Uterus (tissue), 3 donors: ENCODE measurements at regions not wholly inside any gene's neighbourhood (a gene's known extent, or its start where the extent isn't known, plus 50 kb on each side); places are given as distances from the start of the nearest gene placed in this dataset.
"Not testable (repeated sequence)": the region's sequence is repeated elsewhere in the genome, so short reads cannot be mapped to it uniquely, and the experiment has no call there.

Source experiments
- DNase-seq, 2 donors: peaks; one replicate each; pipeline ENCODE4 v3.0.0-alpha.2; 2019 to 2020
- H3K27ac ChIP-seq, 2 donors: fragments of 200-600 bp; sonication (generic); 1 replicate in 1 of 2; 2 replicates in 1 of 2; pipeline ENCODE4 v1.5.1; 2016 to 2018
- H3K27me3 ChIP-seq, 2 donors: fragments of 200-600 bp; sonication (generic); one replicate each; pipeline ENCODE4 v1.5.1; 2018 to 2019; ENCODE audit warnings: control low read depth in 1 of 2
- H3K36me3 ChIP-seq, 2 donors: fragments of 200-600 bp; sonication (generic); one replicate each; pipeline ENCODE4 v1.5.1; 2019; ENCODE audit warnings: control low read depth in 1 of 2
- H3K4me1 ChIP-seq, 2 donors: fragments of 200-600 bp; sonication (generic); one replicate each; pipeline ENCODE4 v1.5.1; 2018 to 2019; ENCODE audit warnings: control low read depth in 1 of 2
- H3K4me3 ChIP-seq, 2 donors: fragments of 200-600 bp; sonication (generic); 1 replicate in 1 of 2; 2 replicates in 1 of 2; pipeline ENCODE4 v1.5.1; 2018 to 2019; ENCODE audit warnings: mild to moderate bottlenecking in 1 of 2
- H3K9me3 ChIP-seq, 2 donors: fragments of 200-600 bp; sonication (generic); one replicate each; pipeline ENCODE4 v1.5.1; 2019; ENCODE audit warnings: control low read depth in 1 of 2
- POLR2A ChIP-seq, 2 donors: fragments of 450-650 bp; IDR thresholded peaks; one replicate each; pipeline ENCODE4 v1.6.1; 2016; ENCODE audit warnings: antibody characterized with exemption in 2 of 2, mild to moderate bottlenecking in 1 of 2, moderate library complexity in 1 of 2
- intact Hi-C: fragments of 100-400 bp; cut with DNase I; formaldehyde crosslinking; loops from one replicate; pipeline ENCODE4 v1.15.1; 2023; ENCODE audit warnings: low total_unique reads
- TF ChIP-seq, protein P1 (sequence below), 4 experiments: fragments of 200-600 bp in 2 of 4; fragments of 450-650 bp in 2 of 4; sonication (generic) in 2 of 4; IDR thresholded peaks; one replicate each; pipeline ENCODE4 v1.5.1; 2016 to 2019; ENCODE audit warnings: antibody characterized with exemption in 4 of 4, mild to moderate bottlenecking in 2 of 4, moderate library complexity in 1 of 4
- donor health status: DM: yes; HTN: yes; CAD: no.

DNA sequence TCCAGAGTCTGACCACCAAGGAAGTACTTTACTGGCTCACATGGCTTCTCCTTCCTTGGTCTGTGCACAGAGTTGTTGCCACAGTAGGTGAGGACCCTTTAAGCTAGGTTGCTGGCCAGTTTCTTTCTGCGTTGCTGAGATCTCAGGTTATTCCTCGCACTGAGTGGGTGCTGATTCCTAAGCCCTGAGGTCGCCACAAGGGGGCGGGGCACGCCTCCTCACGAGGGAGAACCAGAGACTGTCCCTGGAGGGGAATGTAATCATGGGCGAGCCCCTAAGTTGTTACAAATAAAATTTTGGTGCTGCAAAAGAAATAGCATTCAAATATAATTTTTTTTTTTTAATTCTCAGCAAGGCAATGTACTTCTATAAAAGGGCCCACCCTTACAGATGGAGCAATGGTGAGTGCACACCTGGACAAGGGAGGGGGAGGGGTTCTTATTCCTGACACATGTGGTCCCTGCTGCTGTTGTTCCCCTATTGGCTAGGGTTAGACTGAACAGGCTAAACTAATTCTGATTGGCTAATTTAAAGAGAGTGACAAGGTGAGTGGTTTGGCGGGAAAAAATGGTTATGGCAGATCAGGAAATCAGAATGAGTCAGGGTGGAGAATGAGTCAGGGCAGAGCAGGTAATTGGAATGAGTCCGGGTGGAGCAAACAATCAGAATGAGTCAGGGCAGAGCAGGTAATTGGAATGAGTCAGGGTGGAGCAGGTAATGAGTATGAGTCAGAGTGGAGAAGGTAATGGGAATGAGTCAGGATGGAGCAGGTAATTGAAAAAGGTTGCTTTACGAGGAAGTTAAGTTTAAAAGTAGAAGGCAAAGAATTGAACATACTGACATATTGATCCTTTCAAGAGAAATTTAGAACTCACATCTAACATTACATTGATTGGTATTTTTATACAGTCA is 107.5 kb downstream of the VSIG4 start:
- no peaks in the 10 kb centered on the region for H3K4me1 ChIP-seq
- no peaks in the 10 kb centered on the region for H3K9me3 ChIP-seq
- DNase-seq, result no peak
- H3K27me3 ChIP-seq, result no peaks in the 10 kb centered on the region
- intact Hi-C loops, result no loop called here
- TF ChIP-seq POLR2A (IDR thresholded peaks at IDR 0.05), result no peak
- TF ChIP-seq, protein P1, sequence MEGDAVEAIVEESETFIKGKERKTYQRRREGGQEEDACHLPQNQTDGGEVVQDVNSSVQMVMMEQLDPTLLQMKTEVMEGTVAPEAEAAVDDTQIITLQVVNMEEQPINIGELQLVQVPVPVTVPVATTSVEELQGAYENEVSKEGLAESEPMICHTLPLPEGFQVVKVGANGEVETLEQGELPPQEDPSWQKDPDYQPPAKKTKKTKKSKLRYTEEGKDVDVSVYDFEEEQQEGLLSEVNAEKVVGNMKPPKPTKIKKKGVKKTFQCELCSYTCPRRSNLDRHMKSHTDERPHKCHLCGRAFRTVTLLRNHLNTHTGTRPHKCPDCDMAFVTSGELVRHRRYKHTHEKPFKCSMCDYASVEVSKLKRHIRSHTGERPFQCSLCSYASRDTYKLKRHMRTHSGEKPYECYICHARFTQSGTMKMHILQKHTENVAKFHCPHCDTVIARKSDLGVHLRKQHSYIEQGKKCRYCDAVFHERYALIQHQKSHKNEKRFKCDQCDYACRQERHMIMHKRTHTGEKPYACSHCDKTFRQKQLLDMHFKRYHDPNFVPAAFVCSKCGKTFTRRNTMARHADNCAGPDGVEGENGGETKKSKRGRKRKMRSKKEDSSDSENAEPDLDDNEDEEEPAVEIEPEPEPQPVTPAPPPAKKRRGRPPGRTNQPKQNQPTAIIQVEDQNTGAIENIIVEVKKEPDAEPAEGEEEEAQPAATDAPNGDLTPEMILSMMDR (IDR thresholded peaks at IDR 0.05), result no peak
- no peak overlapping the region for H3K4me3 ChIP-seq
- no peaks in the 10 kb centered on the region for H3K36me3 ChIP-seq
- H3K27ac ChIP-seq, result no peak overlapping the region

DNA sequence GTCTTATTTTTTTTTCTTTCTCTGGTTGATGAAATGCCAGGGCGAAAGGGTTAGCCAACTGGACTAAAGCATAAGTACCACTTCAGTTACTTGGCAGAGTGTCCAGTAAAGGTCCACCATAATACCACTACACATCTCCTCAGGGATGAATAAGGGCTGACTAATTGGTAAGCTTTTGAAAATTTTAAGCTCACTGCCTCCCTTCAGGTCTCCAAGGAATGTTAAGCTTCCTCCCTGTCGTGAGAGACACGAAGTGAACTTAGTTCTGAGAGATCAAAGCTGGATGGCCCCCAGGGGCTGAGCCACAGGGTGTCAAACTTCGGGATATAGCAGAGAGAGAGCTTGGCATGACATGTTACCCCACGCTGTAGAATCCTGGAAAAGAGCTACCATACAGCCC is 111.4 kb downstream of the VSIG4 start:
- Histone ChIP-seq H3K9me3 (no peaks in the 10 kb centered on the region), H3K27me3 (no peaks in the 10 kb centered on the region), H3K36me3 (no peaks in the 10 kb centered on the region), H3K27ac (no peak overlapping the region), H3K4me1 (no peaks in the 10 kb centered on the region), H3K4me3 (no peak overlapping the region)
- intact Hi-C loops, result no loop called here
- DNase-seq, result no peak
- TF ChIP-seq, protein P1 (IDR thresholded peaks at IDR 0.05), result no peak
- TF ChIP-seq POLR2A (IDR thresholded peaks at IDR 0.05), result no peak

- intact Hi-C loops, H3K27me3 ChIP-seq, H3K27ac ChIP-seq, H3K4me1 ChIP-seq, DNase-seq, H3K4me3 ChIP-seq, H3K9me3 ChIP-seq, H3K36me3 ChIP-seq: not testable (repeated sequence)
Observed at GRCh38 chrX:65927386-65927785, 112.5 kb downstream of the VSIG4 start.

DNA sequence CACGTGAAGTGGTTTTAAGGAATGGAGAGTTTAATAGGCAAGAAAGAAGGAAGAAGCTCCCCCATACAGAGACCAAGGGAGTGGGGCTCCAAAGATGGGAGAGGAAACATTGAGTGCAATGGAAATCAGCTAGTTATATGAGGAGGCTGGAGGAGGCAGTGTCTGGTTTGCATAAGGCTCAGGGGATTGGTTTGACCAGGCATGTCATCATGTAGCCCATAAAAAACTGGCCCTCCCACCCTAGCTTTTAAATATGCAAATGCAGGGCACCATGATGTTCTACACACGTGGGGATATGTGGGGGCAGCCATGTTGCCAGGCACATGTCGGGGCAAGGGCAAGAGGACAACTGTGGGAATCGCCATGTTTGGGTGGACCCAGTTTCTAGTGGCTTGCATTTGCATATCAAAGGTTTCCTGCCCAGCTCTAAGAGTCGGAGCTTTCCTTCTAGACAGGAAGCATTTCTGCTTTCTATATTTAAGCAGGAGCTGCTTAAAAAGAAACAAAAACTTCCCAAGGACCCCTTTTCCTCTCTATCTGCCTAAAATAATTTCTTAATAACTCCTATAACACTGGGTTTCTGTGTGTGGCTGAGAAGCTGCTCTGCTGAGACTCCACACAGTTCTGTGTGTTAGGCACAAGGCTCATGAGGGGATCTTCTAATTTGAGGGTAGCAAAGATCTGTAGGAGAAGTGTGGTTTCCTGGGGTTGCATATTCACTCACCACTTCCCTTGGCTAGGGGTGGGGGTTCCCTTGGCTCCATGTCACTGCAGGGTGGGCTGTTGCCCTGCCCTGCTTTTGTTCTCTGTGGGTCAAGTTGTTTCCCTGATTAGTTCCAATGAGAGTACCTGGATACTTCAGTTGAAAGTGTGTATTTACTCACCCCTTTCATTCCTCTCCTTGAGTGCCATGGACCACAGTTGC is 113.5 kb downstream of the VSIG4 start:
- H3K27ac ChIP-seq, result no peak overlapping the region
- TF ChIP-seq, protein P1 (IDR thresholded peaks at IDR 0.05), result no peak
- TF ChIP-seq POLR2A (IDR thresholded peaks at IDR 0.05), result no peak
- intact Hi-C loops, result no loop called here
- no peaks in the 10 kb centered on the region for H3K4me1 ChIP-seq
- no peaks in the 10 kb centered on the region for H3K27me3 ChIP-seq
- no peak overlapping the region for H3K4me3 ChIP-seq
- no peaks in the 10 kb centered on the region for H3K9me3 ChIP-seq
- DNase-seq, result no peak
- no peaks in the 10 kb centered on the region for H3K36me3 ChIP-seq

GRCh38 chrX:65925592-65925991 is 114.3 kb downstream of the VSIG4 start:
- no peaks in the 10 kb centered on the region for H3K4me1 ChIP-seq
- H3K9me3 ChIP-seq, result no peaks in the 10 kb centered on the region
- H3K27me3 ChIP-seq, result no peaks in the 10 kb centered on the region
- no peaks in the 10 kb centered on the region for H3K36me3 ChIP-seq
- no peak for DNase-seq
- no peak overlapping the region for H3K27ac ChIP-seq
- H3K4me3 ChIP-seq, result no peak overlapping the region
- TF ChIP-seq POLR2A (IDR thresholded peaks at IDR 0.05), result no peak
- TF ChIP-seq, protein P1 (IDR thresholded peaks at IDR 0.05), result no peak
- intact Hi-C loops, result no loop called here
